HCT116 (cell line): ENCODE measurements at regions not wholly inside any gene's neighbourhood (a gene's known extent, or its start where the extent isn't known, plus 50 kb on each side); places are given as distances from the start of the nearest gene placed in this dataset.

Experiments
- ATF3 ChIP-seq: IDR thresholded peaks from 2 replicates; pipeline ENCODE4 v1.6.1; 2012
- EZH2 ChIP-seq: fragments of 200-600 bp; sonication (generic); IDR thresholded peaks from 2 replicates; pipeline ENCODE4 v1.6.1; 2017; ENCODE audit warnings: antibody characterized with exemption, mixed run types
- JUND ChIP-seq: IDR thresholded peaks from 2 replicates; pipeline ENCODE4 v1.6.1; 2012
- POLR2A ChIP-seq: IDR thresholded peaks from 2 replicates; pipeline ENCODE4 v1.7.0; 2011; ENCODE audit warnings: borderline replicate concordance; ENCODE audit not compliant: insufficient read depth, insufficient read length; ENCODE audit errors: extremely low read depth
- POLR2AphosphoS5 ChIP-seq: IDR thresholded peaks from 2 replicates; pipeline ENCODE4 v1.6.1; 2011; ENCODE audit warnings: mild to moderate bottlenecking, low read depth, low read length, moderate library complexity
- TCF7L2 ChIP-seq: IDR thresholded peaks from 2 replicates; pipeline ENCODE4 v1.7.0; 2011; ENCODE audit warnings: borderline replicate concordance, inconsistent platforms; ENCODE audit not compliant: insufficient read depth, insufficient read length; ENCODE audit errors: extremely low read depth
- YY1 ChIP-seq: IDR thresholded peaks from 2 replicates; pipeline ENCODE4 v1.6.1; 2011; ENCODE audit warnings: low read length, low read depth, moderate library complexity, mild to moderate bottlenecking; ENCODE audit not compliant: insufficient replicate concordance; ENCODE audit errors: extremely low read depth
- TF ChIP-seq, protein P1 (sequence below), 3 experiments: fragments of 200-600 bp in 1 of 3; sonication (generic) in 1 of 3; IDR thresholded peaks in 2 of 3; conservative IDR thresholded peaks in 1 of 3; 2 replicates each; pipeline ENCODE4 v1.5.1; 2012 to 2017; ENCODE audit warnings: low read depth in 2 of 3, low read length in 2 of 3, antibody characterized with exemption in 1 of 3, borderline replicate concordance in 1 of 3, control low read depth in 1 of 3, mild to moderate bottlenecking in 1 of 3, mixed read lengths in 1 of 3, mixed run types in 1 of 3, moderate library complexity in 1 of 3; ENCODE audit not compliant: insufficient read depth in 1 of 3
- TF ChIP-seq, protein P2 (sequence below): IDR thresholded peaks from 2 replicates; pipeline ENCODE4 v1.6.1; 2012

DNA sequence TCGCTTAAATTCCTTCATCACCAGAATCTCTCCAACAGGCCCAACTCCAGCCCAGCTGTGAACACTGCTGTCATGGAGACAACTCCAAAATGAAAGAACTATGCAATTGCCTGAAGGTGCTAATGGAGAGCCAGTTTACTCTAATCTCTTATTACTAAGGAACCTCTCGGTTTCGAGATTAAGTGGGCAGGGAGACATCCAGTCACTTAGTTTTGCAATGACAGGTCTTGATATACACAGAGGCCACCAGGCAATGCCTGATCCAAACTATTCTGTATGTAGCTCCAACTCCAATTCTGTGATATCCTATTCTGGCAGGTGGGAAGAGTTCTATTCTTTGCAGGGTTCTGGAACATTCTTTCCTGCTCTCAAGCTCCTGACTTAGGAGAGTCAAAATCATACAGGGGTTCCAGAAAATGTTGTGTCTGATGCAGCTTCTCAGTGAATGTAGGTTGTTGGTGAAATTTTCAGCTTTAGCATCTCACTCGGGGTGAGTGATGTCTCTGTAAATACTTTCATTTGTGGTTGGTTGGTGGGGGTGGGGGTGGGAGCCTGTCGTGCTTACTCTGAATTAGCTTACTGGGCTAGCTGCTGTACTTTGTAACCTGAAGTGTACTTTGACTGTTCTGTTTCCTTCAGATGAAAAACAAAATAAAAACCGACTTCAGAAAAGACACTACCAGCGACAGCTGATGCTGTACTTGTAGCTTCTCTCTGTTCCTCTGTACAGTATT is 170.9 kb downstream of the PALM2AKAP2 start:
- TF ChIP-seq POLR2A (no peak), POLR2AphosphoS5 (no peak), ATF3 (no peak), YY1 (no peak), EZH2 (no peak), JUND (no peak), TCF7L2 (no peak)
- TF ChIP-seq, protein P1, sequence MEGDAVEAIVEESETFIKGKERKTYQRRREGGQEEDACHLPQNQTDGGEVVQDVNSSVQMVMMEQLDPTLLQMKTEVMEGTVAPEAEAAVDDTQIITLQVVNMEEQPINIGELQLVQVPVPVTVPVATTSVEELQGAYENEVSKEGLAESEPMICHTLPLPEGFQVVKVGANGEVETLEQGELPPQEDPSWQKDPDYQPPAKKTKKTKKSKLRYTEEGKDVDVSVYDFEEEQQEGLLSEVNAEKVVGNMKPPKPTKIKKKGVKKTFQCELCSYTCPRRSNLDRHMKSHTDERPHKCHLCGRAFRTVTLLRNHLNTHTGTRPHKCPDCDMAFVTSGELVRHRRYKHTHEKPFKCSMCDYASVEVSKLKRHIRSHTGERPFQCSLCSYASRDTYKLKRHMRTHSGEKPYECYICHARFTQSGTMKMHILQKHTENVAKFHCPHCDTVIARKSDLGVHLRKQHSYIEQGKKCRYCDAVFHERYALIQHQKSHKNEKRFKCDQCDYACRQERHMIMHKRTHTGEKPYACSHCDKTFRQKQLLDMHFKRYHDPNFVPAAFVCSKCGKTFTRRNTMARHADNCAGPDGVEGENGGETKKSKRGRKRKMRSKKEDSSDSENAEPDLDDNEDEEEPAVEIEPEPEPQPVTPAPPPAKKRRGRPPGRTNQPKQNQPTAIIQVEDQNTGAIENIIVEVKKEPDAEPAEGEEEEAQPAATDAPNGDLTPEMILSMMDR (IDR thresholded peaks at IDR 0.05 in 2 of 3, conservative IDR thresholded peaks at IDR 0.05 in 1 of 3; ENCODE audit: borderline replicate concordance in 1 of 3, insufficient read depth in 1 of 3, low read depth in 2 of 3, low read length in 2 of 3), result no peak
- TF ChIP-seq, protein P2, sequence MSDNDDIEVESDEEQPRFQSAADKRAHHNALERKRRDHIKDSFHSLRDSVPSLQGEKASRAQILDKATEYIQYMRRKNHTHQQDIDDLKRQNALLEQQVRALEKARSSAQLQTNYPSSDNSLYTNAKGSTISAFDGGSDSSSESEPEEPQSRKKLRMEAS, result no peak
